CD4-positive, alpha-beta T cell treated with Interleukin-1 beta for 1 hour (primary cell): ENCODE measurements at regions not wholly inside any gene's neighbourhood (a gene's known extent, or its start where the extent isn't known, plus 50 kb on each side); places are given as distances from the start of the nearest gene placed in this dataset.

Source experiments
- DNase-seq, 2 donors: peaks; one replicate each; pipeline ENCODE4 v3.0.0-alpha.2; 2020 to 2022

- no peak for DNase-seq
Measured at GRCh38 chr2:235265348-235265965, 228.4 kb upstream of the AGAP1 start.

GRCh38 chr2:235267251-235267650 lies 226.6 kb upstream of the AGAP1 start:
- no peak for DNase-seq

GRCh38 chr2:235268535-235268934 lies 225.3 kb upstream of the AGAP1 start:
- DNase-seq = no peak

- DNase-seq = no peak
Measured at GRCh38 chr2:235270291-235270690, 223.6 kb upstream of the AGAP1 start.

- no peak for DNase-seq
Measured at GRCh38 chr2:235270956-235271355, 222.9 kb upstream of the AGAP1 start.

GRCh38 chr2:235271936-235272335 lies 221.9 kb upstream of the AGAP1 start:
- no peak for DNase-seq

- DNase-seq = no peak
Measured at GRCh38 chr2:235274023-235274422, 219.8 kb upstream of the AGAP1 start.

- DNase-seq = no peak
Measured at GRCh38 chr2:235277485-235277884, 216.4 kb upstream of the AGAP1 start.

GRCh38 chr2:235278771-235279355 lies 215.0 kb upstream of the AGAP1 start:
- no peak for DNase-seq

- no peak for DNase-seq
Measured at GRCh38 chr2:235279965-235280364, 213.9 kb upstream of the AGAP1 start.

GRCh38 chr2:235283246-235283645 lies 210.6 kb upstream of the AGAP1 start:
- DNase-seq = no peak

- DNase-seq = no peak
Measured at GRCh38 chr2:235286622-235287374, 207.0 kb upstream of the AGAP1 start.

- DNase-seq = no peak
Measured at GRCh38 chr2:235287375-235287733, 206.5 kb upstream of the AGAP1 start.

- no peak for DNase-seq
Measured at GRCh38 chr2:235291461-235291860, 202.4 kb upstream of the AGAP1 start.

- DNase-seq = no peak
Measured at GRCh38 chr2:235293061-235293460, 200.8 kb upstream of the AGAP1 start.

- no peak for DNase-seq
Measured at GRCh38 chr2:235295831-235296230, 198.0 kb upstream of the AGAP1 start.

- no peak for DNase-seq
Measured at GRCh38 chr2:235300368-235301201, 193.3 kb upstream of the AGAP1 start.

- no peak for DNase-seq
Measured at GRCh38 chr2:235301202-235302076, 192.4 kb upstream of the AGAP1 start.

- DNase-seq = no peak
Measured at GRCh38 chr2:235302263-235302662, 191.6 kb upstream of the AGAP1 start.

- DNase-seq = no peak
Measured at GRCh38 chr2:235303499-235304291, 190.1 kb upstream of the AGAP1 start.

- no peak for DNase-seq
Measured at GRCh38 chr2:235305678-235306077, 188.2 kb upstream of the AGAP1 start.

GRCh38 chr2:235311044-235311443 lies 182.8 kb upstream of the AGAP1 start:
- DNase-seq = no peak
